Adipose tissue (tissue), 3 donors: ENCODE measurements at regions not wholly inside any gene's neighbourhood (a gene's known extent, or its start where the extent isn't known, plus 50 kb on each side); places are given as distances from the start of the nearest gene placed in this dataset.
"Not testable (repeated sequence)": the region's sequence is repeated elsewhere in the genome, so short reads cannot be mapped to it uniquely, and the experiment has no call there.

Experiments
- H3K27ac ChIP-seq: one replicate; pipeline ENCODE4 v1.5.1; 2013; ENCODE audit warnings: low read depth, low read length
- WGBS, 3 donors: extraction: QIAGEN DNeasy Blood & Tissue Kit; methylation state at CpG; one replicate each; pipeline ENCODE4 v1.1.7; 2013; 5-methylcytosine and 5-hydroxymethylcytosine counted together
- donor health status: healthy with polysubstance abuse.
- donor health status: Bipolar disorder and iron deficiency.
- donor health status: healthy.

DNA sequence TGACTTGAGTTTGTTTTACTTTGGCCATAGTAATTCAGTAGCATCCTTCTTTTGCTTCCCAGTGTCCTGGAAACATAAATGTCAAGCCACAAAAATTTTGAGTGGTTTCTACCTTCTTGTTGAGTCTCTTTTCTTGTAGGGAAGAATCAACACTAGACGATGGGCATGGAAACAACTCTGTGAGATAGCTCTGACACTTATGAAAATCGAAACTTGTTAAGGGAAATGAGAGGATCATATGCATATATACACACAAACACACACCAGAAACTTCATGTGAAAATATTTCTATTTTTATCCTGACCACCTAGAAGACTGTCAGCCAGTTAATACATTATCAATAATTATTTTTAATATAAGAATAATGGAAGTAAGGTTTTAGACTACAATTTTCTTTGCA, 1247.3 kb upstream of the FLRT2 start:
- H3K27ac ChIP-seq: no peak overlapping the region
- WGBS, 3 donors: 85 to 96% (median 86%) methylated on average over 2 of the region's 2 CpGs

DNA sequence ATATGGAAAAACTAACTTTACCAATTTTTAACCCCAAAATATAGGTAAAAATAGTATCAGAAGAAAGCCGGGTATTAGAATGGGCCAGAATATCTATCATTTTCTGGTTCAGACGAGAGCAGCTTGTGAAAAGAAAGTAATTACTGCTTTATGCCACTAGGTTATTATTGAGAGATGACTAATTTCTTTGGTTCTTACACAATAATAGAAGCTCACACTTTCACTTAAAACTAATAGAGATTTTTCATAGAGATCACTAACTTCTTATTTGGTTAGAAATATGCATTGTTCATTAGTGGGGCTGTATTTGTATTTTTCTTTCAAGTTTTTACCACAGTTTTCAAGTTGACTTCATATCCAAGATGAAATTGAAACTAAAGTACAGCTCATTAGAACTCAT, 1241.2 kb upstream of the FLRT2 start:
- whole genome bisulfite sequencing, 3 donors: 70 to 80% (median 76%) methylated on average over 2 of the region's 2 CpGs
- no peak overlapping the region for H3K27ac ChIP-seq

DNA sequence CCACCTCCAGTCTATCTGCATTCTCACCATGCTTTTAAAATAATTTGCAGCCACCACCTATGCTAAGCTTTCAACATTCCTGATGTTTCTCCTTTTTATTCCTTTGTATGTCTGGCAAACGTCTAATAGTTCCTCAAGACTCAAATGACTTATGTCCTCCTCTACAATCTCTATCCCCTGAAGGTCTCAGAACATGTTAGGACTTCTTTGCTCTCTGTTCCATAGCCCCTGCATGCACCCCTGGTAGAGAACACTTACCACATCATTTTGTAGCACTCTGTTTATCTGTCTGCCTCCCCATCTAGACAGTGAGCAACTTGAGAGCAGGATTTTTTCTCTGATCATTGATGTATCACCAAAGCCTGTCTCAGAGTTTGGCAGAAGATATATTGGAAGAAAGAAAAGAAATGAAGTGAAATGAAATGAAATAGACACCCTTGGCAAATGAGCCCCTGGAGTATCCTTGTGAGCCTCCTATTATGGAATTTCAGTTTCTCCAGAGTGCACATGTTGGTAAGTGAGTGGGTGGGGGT, 1231.2 kb upstream of the FLRT2 start:
- WGBS, 3 donors: 56 to 79% (median 60%) methylated on average over 1 of the region's 1 CpG
- no peak overlapping the region for H3K27ac ChIP-seq

DNA sequence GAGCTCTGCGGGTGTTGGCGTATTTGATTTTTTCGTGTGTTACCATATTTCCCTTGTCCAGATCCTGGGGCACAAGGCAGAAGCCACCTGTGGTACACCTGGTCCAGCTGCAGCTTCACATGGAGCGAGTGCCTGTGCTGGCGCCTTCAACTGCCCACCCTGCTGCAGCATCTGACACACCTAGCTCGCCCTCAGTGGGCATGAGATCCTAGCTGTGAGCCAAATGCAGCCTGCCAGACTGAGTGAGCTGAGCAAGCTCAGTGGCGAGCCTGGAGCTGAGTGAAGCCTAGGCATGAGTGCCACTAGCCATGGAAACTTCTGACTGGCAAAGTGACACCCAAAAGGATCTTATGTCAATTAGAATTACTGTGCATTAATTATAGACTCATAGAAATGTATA, 1226.8 kb upstream of the FLRT2 start:
- no peak overlapping the region for H3K27ac ChIP-seq
- WGBS, 3 donors: 90 to 96% (median 91%) methylated on average over 7 of the region's 7 CpGs

DNA sequence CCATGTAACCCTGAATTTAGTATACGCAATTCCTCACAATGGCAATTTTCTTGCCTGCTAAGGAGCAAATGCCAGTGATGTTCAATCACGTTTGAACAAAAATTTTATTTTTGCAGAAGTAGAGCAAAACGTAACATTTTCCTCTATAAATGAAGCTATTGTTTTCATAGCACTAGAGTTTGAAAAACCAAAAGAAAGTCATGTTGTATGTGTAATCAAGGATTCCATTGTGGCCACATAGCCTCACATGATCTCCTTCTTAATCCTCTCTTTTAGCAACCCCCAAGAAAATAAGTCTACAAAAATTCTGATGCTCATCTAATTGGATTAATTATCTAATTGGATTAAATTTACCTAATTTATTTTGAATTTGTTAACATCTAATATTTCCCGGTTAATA, 1217.4 kb upstream of the FLRT2 start:
- H3K27ac ChIP-seq: no peak overlapping the region
- WGBS, 3 donors: 88 to 94% (median 91%) methylated on average over 4 of the region's 4 CpGs

DNA sequence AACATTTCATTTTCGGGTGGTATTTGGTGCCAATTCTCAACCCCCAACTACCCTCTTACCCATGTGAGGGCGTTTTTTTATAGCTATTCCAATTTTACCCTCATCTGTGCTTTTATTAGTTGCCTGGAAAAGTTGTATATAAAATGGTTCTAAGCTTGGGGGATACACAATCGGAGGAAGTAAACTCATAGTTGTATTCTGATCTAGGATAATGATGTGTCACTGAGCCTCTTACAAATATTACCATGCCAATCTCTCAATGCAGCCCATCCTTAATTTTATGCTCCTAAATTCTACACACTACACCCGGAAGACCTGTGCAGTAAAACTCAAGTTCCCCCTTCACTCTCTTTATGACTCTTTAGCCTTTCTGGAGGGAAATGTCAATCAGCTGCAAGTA, 1206.5 kb upstream of the FLRT2 start:
- 67 to 79% (median 72%) methylated on average over 4 of the region's 4 CpGs for WGBS, 3 donors

DNA sequence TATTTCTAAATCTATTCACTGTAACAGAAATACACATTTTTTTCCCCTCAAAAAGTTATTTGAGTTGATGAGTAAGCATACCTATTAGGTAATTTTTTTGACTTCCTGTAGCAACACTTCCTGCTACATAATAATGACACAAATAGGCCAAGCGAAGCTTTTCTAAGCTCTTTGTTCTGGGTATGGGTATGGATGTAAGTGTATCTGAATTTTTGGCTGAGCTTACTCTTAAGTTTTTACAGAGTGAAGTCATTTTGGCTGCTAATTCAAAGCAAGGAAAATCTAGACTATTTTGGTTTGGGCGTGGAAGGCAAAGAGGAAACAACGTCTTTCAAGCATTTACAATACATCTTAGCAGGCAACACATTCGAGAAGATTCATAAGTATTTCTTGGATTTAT, 1206.0 kb upstream of the FLRT2 start:
- H3K27ac ChIP-seq: no peak overlapping the region
- WGBS, 3 donors: 45 to 72% (median 53%) methylated on average over 4 of the region's 4 CpGs

More for the DNA sequence above, 1206.5 kb upstream of the FLRT2 start:
- no peak overlapping the region for H3K27ac ChIP-seq

DNA sequence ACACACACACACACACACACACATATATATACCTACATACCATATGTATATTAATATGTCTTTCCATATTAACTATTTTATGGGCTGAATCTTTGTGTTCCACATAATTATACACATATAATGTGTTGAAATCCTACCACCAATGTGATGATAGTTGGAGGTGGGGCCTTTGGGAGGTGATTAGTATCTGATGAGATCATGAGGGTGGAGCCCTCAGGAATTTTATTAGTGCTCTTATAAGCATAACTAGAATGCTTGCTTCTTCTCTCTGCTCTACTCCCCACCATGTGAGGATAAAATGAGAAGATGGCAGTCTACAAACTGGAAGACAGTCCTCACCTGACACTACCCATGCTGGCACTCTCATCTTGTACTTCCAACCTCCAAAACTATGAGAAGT, 1193.5 kb upstream of the FLRT2 start:
- H3K27ac ChIP-seq: no peak overlapping the region

DNA sequence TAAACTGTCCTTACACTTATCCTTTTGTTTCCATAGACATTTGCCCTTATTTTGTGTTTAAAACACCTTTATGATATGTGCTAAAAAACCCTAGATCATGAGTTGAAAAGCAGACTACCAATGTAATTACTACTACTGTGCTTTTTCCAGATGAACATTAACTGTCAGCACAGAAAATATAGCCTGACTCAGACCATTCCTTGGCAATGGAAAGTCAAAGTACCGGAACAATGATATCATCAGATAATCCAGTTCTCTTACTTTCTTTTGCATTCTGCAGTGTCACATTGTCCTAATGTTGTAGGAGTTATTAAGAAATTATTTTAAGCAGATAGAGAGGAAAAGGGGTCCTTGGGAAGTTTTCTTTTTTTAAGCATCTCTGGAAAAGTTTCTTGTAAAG, 1189.0 kb upstream of the FLRT2 start:
- WGBS, 3 donors: 46 to 59% (median 54%) methylated on average over 1 of the region's 1 CpG
- H3K27ac ChIP-seq: no peak overlapping the region

DNA sequence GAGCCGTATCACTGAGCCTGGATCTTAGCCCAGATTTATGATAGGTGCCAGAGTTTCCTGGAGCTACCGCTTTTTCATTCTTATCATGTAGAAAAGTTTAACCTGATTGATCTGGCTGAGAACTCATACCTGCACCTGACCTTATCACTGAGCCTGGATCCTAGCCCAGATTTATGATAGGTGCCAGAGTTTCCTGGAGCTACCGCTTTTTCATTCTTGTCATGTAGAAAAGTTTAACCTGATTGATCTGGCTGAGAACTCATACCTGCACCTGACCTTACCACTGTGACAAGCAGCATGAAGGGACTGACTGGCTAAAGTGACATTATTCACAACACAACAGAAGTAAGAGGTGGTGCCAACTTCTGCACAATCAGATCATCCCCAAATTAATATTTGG, 1188.1 kb upstream of the FLRT2 start:
- WGBS, 3 donors: 29 to 91% (median 88%) methylated on average over 3 of the region's 3 CpGs
- not testable (repeated sequence) for H3K27ac ChIP-seq

DNA sequence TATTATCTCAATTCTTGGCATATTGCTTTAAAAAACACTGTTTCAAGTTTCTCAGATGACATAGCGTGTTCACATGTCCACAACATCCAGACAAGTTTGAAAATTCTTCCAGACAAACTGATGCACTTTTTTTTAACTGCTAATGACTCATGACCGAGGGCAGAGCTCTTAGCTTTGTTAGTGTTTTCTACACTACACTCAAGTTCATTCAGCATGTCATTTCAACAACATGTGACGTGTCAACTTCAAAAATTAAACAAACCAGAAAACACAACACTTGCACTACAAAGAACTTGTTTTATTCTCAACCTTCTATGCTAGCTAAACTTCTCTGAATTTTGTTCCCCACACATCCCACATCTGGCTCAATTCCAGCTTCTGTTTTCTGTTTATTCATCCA, 1186.3 kb upstream of the FLRT2 start:
- WGBS, 3 donors: 68 to 83% (median 73%) methylated on average over 3 of the region's 3 CpGs
- no peak overlapping the region for H3K27ac ChIP-seq

DNA sequence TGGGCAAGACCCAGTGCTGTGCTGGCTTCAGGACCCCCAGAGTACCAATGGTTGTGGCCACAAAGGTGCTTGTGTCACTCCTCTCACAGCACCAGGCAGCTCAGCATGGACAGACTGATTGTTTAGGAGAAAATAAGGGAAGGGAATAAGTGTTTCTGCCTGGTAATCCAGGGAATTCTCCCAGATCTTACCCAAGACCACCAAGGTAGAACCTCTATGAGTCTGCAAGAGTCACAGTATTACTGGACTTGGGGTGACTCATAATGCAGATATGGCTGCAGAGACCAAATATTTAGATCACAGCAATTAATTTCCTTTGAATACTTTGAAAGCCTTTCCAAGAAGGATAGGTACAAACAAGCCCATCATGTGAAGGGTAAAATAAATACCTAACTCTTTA, 1178.3 kb upstream of the FLRT2 start:
- H3K27ac ChIP-seq: no peak overlapping the region

DNA sequence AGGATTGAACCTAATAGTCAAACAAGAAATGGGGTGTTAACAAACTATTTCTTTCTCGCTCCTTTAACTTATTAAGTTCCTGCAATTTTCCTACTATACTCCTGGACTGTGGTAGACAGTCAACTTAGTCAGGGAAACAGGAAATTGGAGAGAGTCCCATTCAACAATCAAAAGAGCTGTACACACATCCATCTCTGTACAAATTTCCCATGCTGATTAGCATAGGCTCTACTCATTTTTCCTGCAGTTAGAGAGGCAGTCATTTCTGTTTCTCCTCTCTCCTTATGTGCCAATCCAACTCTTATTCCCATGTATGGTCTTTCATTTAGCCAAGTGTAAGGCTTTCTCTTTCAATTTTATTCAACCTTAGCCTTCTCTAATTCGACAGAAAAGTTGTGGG, 1168.5 kb upstream of the FLRT2 start:
- WGBS, 3 donors: 64 to 71% (median 69%) methylated on average over 2 of the region's 2 CpGs

DNA sequence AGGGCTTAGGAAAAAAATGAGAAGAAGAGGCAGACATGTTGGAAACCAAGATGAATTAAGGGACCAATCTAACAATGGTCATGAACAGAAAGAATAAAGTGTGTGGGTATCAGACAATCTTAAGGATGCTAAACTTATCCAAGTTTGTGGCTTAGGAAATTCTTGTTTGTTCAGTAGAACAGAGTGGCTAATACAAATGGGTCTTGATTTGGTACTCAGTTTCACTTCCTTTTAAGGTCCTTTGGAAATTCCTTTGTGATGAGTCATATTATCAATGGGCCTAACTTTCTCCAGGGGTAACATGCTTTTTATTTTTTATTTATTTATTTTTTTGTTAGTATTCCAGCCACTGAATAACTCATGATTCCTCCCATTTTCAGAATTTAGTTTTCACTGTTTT, 1154.7 kb upstream of the FLRT2 start:
- no peak overlapping the region for H3K27ac ChIP-seq

More for the DNA sequence above, 1168.5 kb upstream of the FLRT2 start:
- H3K27ac ChIP-seq: no peak overlapping the region

DNA sequence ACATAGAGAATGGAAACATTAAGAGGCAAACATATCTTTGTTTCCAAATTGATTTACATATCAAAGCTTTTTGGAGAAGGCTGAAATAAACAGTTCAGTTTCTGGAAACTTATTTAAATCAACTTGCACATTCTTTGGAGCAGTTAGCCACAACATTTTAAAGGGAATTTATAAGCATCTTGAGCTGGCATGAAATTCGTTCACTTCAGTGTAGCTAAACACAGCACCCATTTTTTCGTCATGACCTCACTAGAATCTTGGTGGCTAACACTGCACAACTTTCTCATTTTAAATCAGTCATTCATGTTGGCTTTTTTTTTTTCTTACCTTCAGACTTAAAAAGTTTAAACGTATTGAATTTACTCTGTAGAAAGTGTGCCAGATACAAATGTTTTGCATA, 1139.9 kb upstream of the FLRT2 start:
- 80 to 85% (median 82%) methylated on average over 3 of the region's 3 CpGs for WGBS, 3 donors
- H3K27ac ChIP-seq: no peak overlapping the region

DNA sequence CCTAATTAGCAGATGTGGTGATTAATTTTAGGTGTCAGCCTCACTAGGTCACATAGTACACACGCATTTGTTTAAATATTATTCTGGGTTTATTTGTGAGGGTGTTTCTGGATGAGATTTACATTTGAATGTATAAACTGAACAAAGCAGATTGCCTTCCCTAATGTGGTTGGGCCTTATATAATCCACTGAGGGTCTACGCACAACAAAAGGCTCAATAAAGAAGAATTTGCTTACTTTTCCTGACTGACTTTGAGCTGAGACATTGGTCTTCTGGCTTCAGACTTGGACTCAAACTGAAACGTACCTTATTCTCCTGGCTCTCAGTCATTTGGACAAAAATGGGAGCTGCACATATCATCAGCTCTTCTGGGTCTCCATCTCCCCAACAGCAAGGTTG, 1132.3 kb upstream of the FLRT2 start:
- 85 to 90% (median 86%) methylated on average over 3 of the region's 3 CpGs for WGBS, 3 donors
- H3K27ac ChIP-seq: no peak overlapping the region

DNA sequence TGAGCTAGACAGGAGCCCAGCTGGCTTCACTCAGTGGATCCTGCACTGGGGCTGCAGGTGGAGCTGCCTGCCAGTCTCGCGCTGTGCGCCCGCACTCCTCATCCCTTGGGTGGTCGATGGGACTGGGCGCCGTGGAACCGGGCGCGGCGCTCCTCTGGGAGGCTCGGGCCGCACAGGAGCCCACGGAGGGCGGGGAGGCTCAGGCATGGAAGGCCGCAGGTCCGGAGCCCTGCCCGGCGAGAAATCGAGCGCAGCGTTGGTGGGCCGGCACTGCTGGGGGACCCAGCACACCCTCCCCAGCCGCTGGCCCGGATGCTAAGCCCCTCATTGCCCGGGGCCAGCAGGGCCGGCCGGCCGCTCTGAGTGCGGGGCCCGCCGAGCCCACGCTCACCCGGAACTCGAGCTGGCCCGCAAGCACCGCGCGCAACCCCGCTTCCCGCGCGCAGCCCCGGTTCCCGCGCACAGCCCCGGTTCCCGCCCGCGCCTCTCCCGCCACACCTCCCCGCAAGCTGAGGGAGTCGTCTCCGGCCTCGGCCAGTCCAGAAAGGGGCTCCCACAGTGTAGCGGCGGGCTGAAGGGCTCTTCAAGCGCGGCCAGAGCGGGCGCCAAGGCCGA, 1130.5 kb upstream of the FLRT2 start:
- 94 to 97% (median 96%) methylated on average over 53 to 62 of the region's 62 CpGs for WGBS, 3 donors
- H3K27ac ChIP-seq: no peak overlapping the region

DNA sequence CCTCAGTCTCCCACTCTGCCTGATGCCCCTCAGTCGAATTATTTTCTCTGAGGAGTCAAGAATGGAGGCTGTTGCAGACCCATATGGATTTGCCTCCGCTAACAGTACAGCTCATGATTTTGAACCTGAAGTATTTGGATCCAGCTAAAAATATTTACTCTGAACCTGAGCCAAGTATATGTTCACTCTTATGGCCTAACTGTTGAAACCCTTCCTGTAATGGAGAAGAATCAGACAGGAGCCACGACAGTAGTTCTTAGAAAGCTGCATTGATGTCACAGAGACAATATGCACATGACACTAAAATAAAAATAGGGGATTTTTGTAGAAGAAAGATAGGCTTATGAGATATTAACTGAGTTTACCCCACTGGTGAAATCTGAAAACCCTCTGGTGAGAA, 1128.3 kb upstream of the FLRT2 start:
- no peak overlapping the region for H3K27ac ChIP-seq
- WGBS, 3 donors: 82 to 91% (median 86%) methylated on average over 3 of the region's 3 CpGs

DNA sequence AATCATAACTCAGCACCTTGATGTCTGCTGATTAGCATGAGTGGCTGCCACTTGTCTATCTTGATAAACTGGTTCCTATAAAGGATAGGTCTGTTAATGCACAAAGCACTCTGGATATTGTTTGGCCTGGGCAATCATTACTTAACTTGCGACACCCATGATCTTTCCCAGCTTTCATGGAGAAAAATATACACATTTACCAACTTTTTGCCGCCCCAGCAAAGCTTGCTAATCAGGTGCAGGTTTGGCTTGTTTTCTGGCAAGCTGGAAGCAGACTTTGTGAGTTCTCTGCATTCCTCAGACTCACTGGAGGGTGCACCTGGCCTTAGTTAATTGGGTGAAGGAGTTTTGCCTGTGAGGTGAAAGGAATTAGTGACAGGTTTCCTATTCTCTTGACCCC, 1126.4 kb upstream of the FLRT2 start:
- no peak overlapping the region for H3K27ac ChIP-seq
- 51 to 89% (median 88%) methylated on average over 2 of the region's 2 CpGs for WGBS, 3 donors

DNA sequence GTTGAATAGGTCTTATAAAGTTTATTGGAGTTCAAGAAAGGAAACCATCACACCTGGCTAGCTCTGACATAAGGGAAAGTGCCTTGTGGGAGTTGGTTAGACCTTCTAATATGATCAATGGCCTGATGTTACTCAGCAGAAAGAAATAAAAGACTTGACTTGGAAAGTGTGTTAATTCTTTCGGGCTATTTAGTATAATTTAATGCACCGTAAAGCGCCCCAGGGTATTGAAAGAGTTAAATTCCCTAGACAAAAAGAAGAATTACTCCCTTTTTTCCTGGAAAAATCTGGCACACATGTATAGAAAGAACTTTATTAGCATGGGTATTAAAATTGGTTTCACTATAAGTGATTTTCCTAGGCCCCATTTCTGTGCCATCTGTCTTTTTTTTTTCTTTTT, 1125.7 kb upstream of the FLRT2 start:
- H3K27ac ChIP-seq: no peak overlapping the region
- WGBS, 3 donors: 96 to 98% (median 97%) methylated on average over 3 of the region's 3 CpGs

DNA sequence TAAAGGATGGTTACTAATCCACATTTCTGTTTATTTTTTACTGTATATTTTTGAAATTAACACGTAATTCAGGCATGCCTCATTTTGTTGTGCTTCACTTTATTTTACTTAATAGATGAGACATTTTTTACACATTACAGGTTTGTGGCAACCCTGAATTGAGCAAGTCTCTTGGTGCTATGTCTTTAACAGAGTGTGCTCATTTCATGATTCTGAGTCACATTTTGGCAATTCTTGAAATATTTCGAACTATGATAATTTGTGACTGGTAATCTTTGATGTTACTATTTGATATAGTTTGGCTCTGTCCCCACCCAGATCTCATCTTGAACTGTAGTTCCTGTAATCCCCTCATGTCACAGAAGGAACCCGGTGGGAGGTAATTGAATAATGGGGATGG, 1120.5 kb upstream of the FLRT2 start:
- WGBS, 3 donors: 69 to 80% (median 74%) methylated on average over 3 of the region's 3 CpGs

More for the DNA sequence above, 1120.5 kb upstream of the FLRT2 start:
- no peak overlapping the region for H3K27ac ChIP-seq
